GM18909 (cell line): ENCODE measurements at regions not wholly inside any gene's neighbourhood (a gene's known extent, or its start where the extent isn't known, plus 50 kb on each side); places are given as distances from the start of the nearest gene placed in this dataset.
"Not testable (repeated sequence)": the region's sequence is repeated elsewhere in the genome, so short reads cannot be mapped to it uniquely, and the experiment has no call there.

ENCODE experiments used
- ATAC-seq: cut with Tn5 transposase; IDR thresholded peaks from one replicate; pipeline ENCODE4 v1.9.1; 2021; ENCODE audit warnings: mild to moderate bottlenecking; ENCODE audit not compliant: unreplicated experiment, poor library complexity

DNA sequence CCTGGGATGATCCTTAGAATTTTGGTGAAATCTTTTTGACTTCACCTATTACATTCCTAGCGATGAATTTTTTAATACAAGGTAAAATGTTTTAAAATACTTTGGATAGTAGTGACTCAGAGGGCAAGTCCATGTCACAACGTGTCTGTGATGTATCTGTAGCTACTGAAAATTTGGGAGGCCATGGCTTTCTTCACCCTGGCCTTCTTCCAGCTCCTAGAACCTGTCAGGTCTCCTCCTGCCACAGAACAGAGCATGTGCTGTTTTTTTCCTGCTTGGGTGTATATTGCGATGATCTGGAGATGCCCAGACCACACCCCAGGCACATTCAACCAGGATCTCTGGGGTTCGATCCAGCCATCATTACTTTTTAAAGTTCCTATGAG lies 194.4 kb downstream of the BTBD3 start:
- no peak for ATAC-seq

DNA sequence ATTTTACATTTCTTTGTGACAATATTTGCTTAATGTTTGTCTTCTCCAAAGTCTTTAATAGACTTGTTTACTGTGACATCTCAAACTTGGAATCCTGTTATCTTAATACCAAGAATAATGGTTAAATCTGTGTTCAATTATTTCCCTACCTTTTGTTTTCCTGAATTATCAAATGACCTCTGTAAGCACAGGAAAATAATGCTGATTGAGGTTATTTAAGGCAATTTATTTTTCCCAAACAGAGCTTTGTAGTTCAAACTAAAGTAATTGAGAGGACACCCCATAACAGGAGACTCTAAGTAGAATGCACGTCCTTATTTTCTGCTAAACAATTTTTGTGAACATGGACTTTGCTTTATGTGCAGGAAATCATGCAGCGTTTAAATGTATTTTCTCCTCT lies 195.0 kb downstream of the BTBD3 start:
- ATAC-seq: no peak

DNA sequence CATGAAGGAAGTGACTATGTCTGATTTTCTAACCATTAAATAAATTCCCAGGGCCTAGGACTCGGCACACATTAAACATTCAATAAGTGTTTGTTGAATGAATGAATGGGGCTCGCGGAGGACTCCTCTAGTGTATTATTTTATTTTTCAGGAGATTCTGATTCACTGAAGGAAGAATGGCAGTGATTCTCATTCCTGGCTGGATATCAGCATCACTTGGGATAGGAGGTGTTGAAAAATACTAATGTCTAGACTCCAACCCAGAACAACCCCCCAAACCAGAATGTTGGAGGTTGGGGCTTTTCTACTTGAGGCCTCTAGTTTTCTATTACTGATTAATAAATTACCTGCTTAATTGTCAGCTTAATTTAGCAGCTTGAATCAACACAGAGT lies 195.4 kb downstream of the BTBD3 start:
- no peak for ATAC-seq

DNA sequence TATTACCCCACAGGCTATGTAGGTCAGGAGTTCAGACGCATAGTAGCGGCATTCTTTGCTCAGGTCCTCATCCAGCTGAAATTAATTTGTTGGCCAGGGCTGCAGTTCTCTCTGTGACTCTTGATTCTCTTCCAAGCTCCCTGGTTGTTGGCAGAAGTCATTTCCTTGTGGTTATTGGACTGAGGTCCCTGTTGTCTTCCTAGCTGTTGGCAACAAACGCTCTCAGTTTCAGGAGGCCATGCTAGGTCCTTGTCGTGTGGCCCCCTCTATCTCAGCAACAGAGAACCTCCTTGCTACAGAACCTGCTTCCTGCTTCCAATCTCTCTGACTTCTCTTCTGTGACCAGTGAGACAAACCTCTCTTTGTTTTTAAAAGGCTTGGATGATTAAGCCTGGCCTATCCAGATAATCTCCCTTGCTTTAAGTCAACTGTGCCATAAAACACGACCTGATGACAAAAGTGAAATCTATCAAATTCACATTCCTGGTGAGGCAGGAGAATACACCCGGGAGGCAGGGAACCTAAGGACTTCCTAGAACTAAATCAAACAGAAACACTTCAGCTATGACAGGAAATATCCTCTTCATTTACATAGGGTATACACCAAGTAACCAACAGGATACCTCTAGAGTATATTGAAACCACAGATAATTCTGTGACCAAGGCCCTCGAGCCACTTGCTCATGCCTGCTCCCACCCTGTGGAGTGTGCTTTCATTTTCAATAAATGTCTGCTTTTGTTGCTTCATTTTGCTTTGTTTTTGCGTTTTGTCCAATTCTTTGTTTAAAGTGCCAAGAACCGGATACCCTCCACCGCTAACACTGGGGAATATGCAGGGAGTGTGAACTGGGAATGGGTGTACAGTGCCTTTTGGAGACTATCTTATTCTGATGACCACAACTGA lies 196.0 kb downstream of the BTBD3 start:
- no peak for ATAC-seq

DNA sequence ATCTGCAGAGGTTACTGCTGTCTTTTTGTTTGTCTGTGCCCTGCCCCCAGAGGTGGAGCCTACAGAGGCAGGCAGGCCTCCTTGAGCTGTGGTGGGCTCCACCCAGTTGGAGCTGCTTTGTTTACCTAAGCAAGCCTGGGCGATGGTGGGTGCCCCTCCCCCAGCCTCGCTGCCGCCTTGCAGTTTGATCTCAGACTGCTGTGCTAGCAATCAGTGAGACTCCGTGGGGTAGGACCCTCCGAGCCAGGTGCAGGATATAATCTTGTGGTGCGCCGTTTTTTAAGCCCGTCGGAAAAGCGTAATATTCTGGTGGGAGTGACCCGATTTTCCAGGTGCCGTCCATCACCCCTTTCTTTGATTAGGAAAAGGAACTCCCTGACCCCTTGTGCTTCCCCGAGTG lies 211.4 kb downstream of the BTBD3 start:
- ATAC-seq: not testable (repeated sequence)

DNA sequence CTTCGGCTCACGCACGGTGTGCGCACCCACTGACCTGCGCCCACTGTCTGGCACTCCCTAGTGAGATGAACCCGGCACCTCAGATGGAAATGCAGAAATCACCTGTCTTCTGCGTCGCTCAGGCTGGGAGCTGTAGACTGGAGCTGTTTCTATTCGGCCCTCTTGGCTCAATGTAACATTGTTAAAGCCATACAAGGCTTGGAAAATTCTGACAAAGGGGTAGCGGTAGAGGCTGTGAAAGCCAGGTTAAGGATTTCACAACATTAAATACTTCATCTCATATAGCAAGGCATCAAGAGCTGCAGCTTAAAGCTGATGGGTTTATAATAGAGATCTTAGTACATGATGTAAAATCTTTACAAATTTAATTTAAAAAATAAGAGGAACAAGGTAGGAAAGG lies 211.8 kb downstream of the BTBD3 start:
- not testable (repeated sequence) for ATAC-seq

DNA sequence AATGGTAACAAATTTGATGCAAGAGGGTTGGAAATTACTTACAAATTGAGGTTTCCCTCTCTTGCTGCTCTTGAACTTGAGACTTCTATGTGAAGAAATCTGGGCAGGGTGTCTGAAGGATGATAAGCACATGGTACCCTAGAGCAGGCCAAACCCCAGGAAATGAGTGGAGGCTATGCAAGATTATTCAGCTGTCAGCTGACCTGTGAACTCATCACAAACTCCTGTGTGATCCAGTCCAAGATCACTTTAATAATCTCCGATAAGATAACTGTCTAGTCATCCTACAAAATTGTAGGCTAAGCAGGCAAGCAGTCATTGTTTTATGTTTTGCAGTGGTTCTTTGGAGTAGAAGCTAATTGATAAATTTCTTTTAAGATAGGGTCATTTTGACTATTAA lies 213.1 kb downstream of the BTBD3 start:
- ATAC-seq: no peak

DNA sequence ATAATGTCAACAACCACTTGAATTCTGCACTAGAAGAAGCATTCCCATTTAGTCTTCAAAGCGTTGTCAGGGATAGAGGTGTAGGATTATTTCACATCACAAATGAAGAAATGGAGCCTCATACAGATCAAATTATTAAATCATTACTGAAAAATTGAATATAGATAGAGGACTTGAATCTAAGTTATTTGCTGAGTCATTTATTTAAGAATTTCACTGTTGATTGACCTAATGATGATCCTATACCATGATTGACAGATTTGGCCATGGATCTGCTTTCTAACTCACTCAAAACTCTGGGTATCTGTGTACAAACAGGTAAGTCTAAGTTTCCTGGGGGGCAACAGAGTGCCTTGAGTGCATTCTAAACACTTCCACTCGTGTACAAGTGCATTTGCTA lies 215.9 kb downstream of the BTBD3 start:
- no peak for ATAC-seq

DNA sequence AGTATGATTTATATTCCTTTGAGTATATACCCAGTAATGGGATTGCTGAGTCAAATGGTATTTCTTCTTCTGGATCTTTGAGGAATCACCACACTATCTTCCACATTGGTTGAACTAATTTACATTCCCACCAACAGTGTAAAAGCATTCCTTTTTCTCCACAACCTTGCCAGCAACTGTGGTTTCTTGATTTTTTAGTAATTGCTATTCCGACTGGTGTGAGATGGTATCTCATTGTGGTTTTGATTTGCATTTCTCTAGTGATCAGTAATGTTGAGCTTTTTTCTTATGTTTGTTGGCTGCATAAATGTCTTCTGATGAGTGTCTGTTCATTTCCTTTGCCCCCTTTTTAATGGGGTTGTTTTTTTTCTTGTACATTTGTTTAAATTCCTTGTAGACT lies 228.3 kb downstream of the BTBD3 start:
- not testable (repeated sequence) for ATAC-seq

DNA sequence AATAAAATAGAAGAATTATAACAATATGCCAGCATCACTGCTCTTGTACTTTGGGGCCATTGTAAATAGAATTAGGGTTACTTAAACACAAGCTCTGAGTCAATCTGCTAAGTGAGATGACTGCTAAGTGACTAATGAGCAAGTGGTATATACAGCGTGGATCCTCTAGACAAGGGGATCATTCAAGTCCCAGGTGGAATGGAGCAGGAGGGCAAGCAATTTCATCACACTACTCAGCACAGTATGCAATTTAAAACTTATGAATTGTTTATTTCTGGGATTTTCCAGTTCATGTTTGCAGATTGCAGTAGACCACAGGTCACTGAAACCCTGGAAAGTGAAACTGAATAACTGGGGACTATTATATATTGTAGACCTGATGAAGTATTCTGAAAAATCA lies 235.3 kb downstream of the BTBD3 start:
- ATAC-seq: no peak

DNA sequence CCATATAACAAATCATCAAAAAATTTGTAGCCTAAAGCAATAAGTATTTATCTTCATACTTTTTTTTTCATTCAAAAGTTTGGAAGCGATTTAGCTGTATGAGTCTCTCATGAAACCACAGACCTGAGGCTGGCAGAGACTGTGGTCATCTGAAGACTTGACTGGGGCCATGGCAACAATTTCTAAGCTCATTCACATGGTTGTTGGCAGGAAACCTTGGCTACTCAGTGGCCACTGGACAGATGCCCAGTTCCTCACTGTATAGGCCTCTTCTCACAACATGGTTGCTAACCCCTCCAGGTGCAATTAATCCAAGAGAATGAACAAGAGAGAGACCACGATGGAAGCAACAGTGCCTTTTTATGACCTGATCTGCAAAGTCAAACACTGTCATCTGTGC lies 235.9 kb downstream of the BTBD3 start:
- ATAC-seq: no peak

DNA sequence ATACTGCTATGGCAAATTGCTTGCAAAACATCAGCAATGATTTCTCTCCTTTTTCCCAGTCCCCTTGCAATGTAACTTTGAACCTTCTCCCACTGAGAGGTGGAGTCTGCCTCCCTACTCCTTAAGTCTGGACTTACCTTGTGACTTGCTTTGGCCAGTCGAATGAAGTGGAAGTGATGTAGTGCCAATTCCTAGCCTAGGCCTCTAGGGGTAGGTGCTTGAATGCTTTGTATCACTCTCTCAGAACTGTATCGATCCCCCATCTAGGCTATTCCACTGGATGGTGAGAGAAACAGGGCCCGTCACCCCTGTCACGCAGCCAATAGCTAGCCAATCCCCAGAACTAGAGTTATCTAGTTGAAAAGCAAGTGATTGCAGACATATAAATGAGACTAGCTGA lies 238.6 kb downstream of the BTBD3 start:
- no peak for ATAC-seq

DNA sequence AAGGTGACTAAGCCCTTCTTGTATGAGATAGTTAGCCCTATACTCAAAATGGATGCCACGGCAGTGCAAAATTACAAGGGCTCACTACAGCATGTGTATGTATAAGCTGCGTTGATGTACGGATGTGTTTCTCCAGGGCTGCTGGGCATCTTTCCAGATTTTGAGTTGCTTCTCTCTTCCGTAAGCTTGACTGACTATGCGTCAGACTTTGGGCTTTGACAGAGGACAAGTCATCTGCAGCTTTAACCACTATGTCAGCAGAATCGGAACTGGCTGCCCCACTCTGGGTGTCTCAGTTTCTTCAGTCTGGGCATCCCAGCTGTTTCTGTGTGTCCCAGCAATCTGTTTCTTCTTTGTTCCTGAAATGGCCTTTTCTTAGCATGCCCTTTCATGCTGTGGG lies 241.6 kb downstream of the BTBD3 start:
- no peak for ATAC-seq

DNA sequence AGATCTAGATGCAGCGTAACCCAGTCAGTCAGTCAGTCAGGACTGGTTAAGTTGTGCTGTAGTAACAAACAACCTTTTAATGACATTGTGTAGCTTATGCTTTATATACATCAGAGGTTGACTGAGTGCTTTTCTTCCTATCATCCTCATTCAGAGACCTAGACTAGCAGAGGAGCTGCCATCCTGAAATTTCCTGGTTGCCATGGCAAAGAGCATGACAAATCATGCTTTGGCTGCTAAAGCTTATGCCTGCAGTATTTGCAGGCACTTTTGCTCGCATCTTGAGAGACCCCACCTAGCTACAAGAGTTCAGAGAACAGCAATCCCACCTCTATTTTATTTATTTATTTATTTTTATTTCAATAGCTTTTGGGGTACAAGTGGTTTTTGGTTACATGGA lies 244.0 kb downstream of the BTBD3 start:
- ATAC-seq: no peak

DNA sequence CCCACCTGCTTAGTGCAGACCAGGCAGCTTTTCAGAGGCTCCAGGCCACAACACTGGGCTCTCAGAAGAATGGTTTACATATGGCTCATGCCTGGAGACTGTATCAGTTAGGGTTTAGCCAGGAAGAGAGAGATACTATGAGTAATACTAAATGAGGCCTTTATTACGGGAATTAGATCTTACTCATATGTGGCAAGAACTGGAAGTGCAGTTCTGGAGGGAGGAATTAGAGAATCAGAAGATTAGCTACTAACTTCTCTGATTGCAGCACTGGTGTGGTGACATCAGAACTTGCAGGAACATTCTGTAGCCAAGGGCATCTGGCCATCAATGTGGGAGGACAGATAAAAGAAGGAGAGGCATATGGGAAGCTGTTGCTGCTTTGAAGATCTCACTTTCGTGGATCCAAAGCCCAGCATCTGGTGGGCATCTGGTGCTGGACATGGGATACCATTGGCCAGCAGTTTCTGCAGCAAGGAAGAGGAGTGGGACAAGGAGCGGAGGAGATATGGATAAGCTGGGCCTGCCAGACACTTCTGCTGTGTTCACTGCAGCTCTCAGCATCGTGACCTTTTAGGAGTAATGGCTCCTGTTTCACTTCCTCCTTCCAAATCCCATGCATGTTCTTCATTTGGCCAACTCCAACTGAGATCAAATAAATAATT lies 248.5 kb downstream of the BTBD3 start:
- no peak for ATAC-seq

DNA sequence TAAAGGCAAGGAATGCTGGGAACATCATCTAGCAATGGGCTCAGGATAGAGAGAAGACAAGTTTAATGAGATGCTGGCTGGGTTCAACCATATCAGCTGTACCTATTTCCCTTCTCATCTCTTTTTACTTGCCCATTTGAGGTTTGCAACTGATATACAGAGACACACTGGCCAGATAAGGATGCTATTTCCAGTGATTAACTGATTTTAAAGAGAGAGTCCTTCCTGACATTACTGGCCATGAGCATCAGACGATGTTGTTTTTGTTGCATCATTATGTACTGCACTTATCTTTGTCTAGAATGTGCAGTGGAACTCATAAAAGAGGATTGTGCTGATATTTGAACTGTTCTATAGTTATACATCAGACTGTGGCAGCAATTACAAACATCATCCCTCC lies 252.7 kb downstream of the BTBD3 start:
- no peak for ATAC-seq

DNA sequence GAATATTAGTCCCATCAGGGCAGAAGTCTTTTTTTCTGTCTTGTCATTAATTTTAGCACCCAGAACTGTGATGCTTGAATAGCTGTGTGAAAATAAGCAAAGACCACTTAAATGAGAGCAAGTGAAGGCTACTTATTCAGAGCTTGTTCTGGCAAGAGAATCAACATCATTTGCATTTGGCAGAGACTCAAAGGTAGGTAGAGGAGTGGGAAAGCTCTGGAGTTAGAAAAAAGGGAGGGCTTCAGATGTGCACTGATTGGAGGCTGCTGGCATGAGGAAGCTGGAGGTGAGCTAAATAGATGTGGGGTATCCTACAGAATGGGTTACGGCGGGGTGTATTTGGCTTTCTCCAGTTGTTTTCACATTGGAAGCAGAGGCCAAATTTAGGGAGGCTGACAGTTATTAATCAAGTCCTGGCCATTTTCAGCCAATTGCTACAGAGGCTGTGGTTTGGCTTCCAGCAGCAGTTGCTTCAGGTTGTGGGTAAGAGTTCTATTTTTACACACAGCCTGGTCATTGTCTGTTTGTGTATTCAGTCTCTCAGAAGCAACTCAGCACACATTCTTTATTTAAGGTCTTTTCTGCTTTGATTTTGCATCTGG lies 254.3 kb downstream of the BTBD3 start:
- ATAC-seq: no peak

DNA sequence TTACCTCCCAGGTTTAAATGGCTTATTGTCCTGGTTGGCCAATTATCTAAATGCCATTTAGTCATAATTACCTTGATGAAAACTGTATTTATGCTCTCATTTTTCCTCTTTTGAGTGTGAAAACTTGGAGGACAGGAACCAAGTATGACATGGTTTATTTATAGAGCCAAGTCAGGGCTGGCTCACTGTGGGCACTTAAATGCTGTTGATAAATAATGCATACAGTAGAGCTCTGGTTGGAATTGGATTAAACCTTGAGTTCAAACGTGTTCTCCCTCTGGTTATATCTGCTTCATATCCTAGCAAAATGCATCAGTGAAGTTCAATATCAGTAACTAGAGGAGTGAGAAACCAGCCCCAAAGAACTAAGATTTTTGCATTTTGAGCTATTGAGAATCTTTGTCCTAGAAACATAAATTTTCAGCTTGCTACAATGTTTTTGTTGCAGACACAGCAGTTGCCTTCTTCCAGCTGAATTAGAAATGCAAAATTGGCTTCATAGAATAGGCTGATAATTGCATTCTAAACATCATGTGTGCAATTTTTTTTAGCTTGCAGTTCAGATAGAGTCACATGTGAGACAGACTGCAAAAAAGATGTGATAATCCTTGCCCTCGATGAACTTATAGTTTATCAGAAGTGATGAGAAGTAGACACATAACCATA lies 255.8 kb downstream of the BTBD3 start:
- ATAC-seq: no peak

DNA sequence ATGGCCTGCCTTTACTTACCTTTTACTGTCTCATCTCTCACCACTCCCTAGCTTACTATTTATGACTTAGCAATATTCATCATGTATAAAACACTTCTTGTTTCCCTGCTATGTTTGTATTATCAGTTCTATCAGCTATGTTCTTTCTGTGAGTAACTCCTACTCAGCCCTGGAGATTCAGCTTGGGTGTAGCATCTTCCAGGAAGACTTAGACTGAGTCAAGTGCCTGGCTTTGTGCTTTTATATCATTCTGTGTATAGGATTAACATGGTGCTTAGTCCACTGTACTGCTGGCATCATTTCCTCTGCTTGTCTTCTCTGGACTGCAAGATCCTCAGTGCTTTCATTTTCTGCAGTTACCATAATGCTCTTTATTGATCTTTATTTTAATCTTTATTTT lies 257.8 kb downstream of the BTBD3 start:
- ATAC-seq: no peak

DNA sequence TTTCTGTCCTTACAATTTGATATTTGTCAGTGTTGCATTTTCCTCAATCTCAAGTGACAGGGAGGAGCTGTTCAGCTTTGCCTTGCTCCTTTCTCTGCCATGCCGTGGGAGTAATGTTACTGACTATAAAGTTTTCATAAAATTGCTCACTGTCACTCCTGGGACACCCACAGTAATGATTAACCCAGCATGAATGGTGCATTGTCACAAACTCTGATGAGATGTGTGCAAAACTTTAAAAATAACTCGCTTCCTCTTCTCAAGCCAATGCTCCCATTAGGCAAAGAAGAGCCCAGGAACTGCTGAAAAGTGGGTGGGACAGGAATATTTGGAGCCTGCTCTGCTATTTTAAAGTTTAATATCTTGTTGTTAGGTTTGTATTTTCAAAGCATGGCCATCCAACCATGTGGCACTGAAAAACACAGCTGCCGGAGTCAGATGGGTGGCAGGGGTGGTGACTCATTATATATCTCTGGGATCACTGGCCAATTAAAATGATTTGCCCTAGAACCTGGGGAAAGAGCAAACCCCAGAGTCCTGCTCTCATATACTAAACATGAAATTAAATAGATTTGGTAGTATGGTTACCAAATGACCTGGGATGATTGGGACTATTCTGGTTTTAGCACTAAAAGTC lies 260.1 kb downstream of the BTBD3 start:
- ATAC-seq: no peak

DNA sequence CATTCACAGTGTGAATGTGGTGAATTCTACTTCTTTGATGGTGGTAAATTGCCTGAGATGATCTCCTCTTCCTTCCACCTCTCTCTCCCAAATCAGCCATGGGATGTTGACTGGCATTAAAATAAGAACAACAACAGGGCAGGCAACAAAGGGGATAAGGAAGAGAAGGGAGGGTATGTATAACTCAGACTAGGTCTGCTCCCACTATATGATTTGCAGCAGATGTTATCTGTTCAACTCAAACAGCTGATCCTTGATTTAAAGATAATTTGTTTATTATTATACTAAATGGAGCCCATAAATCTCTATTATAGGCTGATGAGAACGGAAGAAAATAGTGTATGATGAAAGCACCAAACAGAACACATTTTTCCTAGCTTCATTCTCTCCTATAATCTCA lies 262.0 kb downstream of the BTBD3 start:
- ATAC-seq: no peak
